Hepatocyte (in vitro differentiated cells): ENCODE measurements at regions not wholly inside any gene's neighbourhood (a gene's known extent, or its start where the extent isn't known, plus 50 kb on each side); places are given as distances from the start of the nearest gene placed in this dataset.

Experiments used
- DNase-seq: peaks from one replicate; pipeline ENCODE4 v3.0.0-alpha.2; 2016; ENCODE audit warnings: low spot score
- H2AFZ ChIP-seq: fragments of 200-600 bp; sonication (generic); 2 replicates; pipeline ENCODE4 v1.6.0; 2016; ENCODE audit warnings: antibody characterized with exemption, mild to moderate bottlenecking
- H3K27ac ChIP-seq: fragments of 200-600 bp; sonication (generic); 2 replicates; pipeline ENCODE4 v1.5.1; 2016; ENCODE audit warnings: mild to moderate bottlenecking
- H3K27me3 ChIP-seq: fragments of 200-600 bp; sonication (generic); 2 replicates; pipeline ENCODE4 v1.6.1; 2016
- H3K36me3 ChIP-seq: fragments of 200-600 bp; sonication (generic); replicated peaks from 2 replicates; pipeline ENCODE4 v1.5.1; 2016; ENCODE audit warnings: low read depth; ENCODE audit not compliant: insufficient read depth
- H3K4me1 ChIP-seq: fragments of 200-600 bp; sonication (generic); 2 replicates; pipeline ENCODE4 v1.5.1; 2016; ENCODE audit warnings: mild to moderate bottlenecking, moderate library complexity; ENCODE audit not compliant: insufficient read depth
- H3K4me2 ChIP-seq: fragments of 200-600 bp; sonication (generic); 2 replicates; pipeline ENCODE4 v1.6.0; 2016
- H3K4me3 ChIP-seq: fragments of 200-600 bp; sonication (generic); 2 replicates; pipeline ENCODE4 v1.5.1; 2016; ENCODE audit warnings: mild to moderate bottlenecking
- H3K79me2 ChIP-seq: fragments of 200-600 bp; sonication (generic); 2 replicates; pipeline ENCODE4 v1.6.0; 2017; ENCODE audit warnings: mild to moderate bottlenecking
- H3K9me2 ChIP-seq: fragments of 200-600 bp; sonication (generic); replicated peaks from 2 replicates; pipeline ENCODE4 v1.6.0; 2017; ENCODE audit warnings: mild to moderate bottlenecking; ENCODE audit not compliant: insufficient read depth
- H3K9me3 ChIP-seq: fragments of 200-600 bp; sonication (generic); 2 replicates; pipeline ENCODE4 v1.5.1; 2016; ENCODE audit warnings: low read depth, mild to moderate bottlenecking
- H4K20me1 ChIP-seq: fragments of 200-600 bp; sonication (generic); 2 replicates; pipeline ENCODE4 v1.6.0; 2016; ENCODE audit warnings: mild to moderate bottlenecking; ENCODE audit not compliant: insufficient read depth, poor library complexity, severe bottlenecking
- EZH2 ChIP-seq: fragments of 200-600 bp; sonication (generic); IDR thresholded peaks from 2 replicates; pipeline ENCODE4 v1.6.1; 2016; ENCODE audit warnings: antibody characterized with exemption, mild to moderate bottlenecking, borderline replicate concordance
- EZH2phosphoT487 ChIP-seq: fragments of 200-600 bp; sonication (generic); IDR thresholded peaks from one replicate; pipeline ENCODE4 v1.6.1; 2018; ENCODE audit warnings: antibody characterized with exemption, mild to moderate bottlenecking, low read depth, moderate library complexity; ENCODE audit not compliant: unreplicated experiment, severe bottlenecking
- WGBS: methylation state at CpG from one replicate; pipeline ENCODE4 v1.1.6; 2016; ENCODE audit warnings: low lambda C conversion rate; ENCODE audit errors: missing lambda C conversion rate; 5-methylcytosine and 5-hydroxymethylcytosine counted together
- TF ChIP-seq, protein P1 (sequence below): fragments of 200-600 bp; sonication (generic); IDR thresholded peaks from 2 replicates; pipeline ENCODE4 v1.5.1; 2016; ENCODE audit warnings: antibody characterized with exemption, mild to moderate bottlenecking; ENCODE audit not compliant: poor library complexity

DNA sequence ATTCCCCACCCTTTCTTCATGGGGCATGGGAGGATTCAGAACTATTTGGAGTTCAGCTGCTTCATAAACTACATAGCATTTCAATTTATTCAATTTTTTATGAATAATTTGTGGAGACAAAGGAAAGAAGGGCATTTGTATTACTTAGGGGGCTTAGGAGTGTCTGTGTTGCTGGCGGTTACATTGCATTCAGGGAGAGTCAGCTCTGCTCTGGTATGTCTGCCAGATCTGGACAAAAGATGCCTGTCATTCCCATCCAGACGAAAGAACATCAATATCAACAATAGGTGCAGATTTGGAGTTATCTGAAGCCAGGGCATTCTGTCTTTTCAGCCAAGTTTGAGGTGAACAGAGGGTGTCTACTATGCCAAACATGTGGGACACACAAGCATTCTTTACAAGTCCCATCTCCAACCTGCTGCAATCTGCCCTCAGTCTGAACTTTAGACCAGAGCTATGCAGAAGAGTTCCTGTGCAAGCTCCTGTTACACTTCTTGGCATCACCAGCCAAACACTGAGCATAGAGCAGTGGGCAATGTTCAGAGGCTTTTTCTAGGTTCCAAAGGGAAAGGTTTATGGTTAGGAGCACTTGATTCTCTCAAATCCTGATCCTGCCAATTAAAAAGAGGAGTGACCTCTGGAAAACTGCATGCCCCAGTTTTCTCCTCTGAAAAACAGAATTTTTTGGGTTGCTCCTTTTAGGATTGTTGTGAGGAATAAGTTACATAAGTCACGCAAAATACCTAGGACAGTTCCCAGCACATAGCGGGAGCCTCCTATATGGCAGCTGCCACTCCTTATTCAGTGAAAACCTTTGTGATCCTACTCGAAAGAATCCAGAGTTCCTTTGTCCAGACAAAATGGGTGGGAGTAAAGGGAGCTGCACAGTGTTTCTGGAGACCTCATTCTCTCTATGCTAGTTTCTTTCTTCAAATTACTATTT, 719.5 kb upstream of the SLIT2 start:
- Histone ChIP-seq H3K27ac (no peak overlapping the region), H3K4me3 (no peak overlapping the region), H3K9me2 (no peaks in the 10 kb centered on the region), H3K27me3 (no peaks in the 10 kb centered on the region), H3K4me1 (no peaks in the 10 kb centered on the region), H2AFZ (no peak overlapping the region), H4K20me1 (no peaks in the 10 kb centered on the region), H3K79me2 (no peaks in the 10 kb centered on the region), H3K9me3 (no peaks in the 10 kb centered on the region), H3K4me2 (no peak overlapping the region), H3K36me3 (no peaks in the 10 kb centered on the region)
- no peak for TF ChIP-seq EZH2phosphoT487
- TF ChIP-seq, protein P1, sequence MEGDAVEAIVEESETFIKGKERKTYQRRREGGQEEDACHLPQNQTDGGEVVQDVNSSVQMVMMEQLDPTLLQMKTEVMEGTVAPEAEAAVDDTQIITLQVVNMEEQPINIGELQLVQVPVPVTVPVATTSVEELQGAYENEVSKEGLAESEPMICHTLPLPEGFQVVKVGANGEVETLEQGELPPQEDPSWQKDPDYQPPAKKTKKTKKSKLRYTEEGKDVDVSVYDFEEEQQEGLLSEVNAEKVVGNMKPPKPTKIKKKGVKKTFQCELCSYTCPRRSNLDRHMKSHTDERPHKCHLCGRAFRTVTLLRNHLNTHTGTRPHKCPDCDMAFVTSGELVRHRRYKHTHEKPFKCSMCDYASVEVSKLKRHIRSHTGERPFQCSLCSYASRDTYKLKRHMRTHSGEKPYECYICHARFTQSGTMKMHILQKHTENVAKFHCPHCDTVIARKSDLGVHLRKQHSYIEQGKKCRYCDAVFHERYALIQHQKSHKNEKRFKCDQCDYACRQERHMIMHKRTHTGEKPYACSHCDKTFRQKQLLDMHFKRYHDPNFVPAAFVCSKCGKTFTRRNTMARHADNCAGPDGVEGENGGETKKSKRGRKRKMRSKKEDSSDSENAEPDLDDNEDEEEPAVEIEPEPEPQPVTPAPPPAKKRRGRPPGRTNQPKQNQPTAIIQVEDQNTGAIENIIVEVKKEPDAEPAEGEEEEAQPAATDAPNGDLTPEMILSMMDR, result no peak
- no peak for TF ChIP-seq EZH2
- no peak for DNase-seq
- WGBS, result 74% methylated on average over 5 of the region's 5 CpGs

GRCh38 chr4:19523964-19524363, 727.7 kb upstream of the SLIT2 start:
- TF ChIP-seq, protein P1, result no peak
- no peak for TF ChIP-seq EZH2
- no peak for TF ChIP-seq EZH2phosphoT487
- 90% methylated on average over 2 of the region's 2 CpGs for WGBS

DNA sequence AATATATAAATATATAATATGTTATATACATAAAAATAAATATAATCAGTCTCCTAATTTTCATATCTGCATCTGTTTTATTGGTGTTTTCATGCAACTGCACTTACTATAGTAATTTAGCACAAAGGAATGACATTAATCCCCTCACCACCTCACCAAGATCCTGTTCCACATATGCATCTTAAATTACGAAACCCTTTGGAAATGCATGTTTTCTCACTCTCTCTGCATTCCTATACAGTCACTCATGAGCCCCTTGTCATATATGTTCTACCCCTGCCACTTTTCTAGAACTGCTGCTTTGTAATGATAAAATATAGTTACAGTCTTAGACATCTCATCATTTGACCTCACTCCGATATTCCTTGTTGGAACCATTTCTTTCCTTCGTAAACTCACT, 728.7 kb upstream of the SLIT2 start:
- no peak for DNase-seq
- no peaks in the 10 kb centered on the region for H3K79me2 ChIP-seq
- WGBS, result 97% methylated on average over 3 of the region's 3 CpGs
- no peak overlapping the region for H3K4me3 ChIP-seq
- H3K36me3 ChIP-seq, result no peaks in the 10 kb centered on the region
- H3K4me1 ChIP-seq, result no peaks in the 10 kb centered on the region
- H2AFZ ChIP-seq, result no peak overlapping the region
- no peaks in the 10 kb centered on the region for H3K27me3 ChIP-seq
- H3K9me2 ChIP-seq, result no peaks in the 10 kb centered on the region
- H3K27ac ChIP-seq, result no peak overlapping the region
- H3K4me2 ChIP-seq, result no peak overlapping the region
- H4K20me1 ChIP-seq, result no peaks in the 10 kb centered on the region
- TF ChIP-seq, protein P1, result no peak
- TF ChIP-seq EZH2phosphoT487 (no peak), EZH2 (no peak)
- no peaks in the 10 kb centered on the region for H3K9me3 ChIP-seq

More at GRCh38 chr4:19523964-19524363, 727.7 kb upstream of the SLIT2 start:
- H3K4me1 ChIP-seq, result no peaks in the 10 kb centered on the region
- no peaks in the 10 kb centered on the region for H3K27me3 ChIP-seq
- no peaks in the 10 kb centered on the region for H3K79me2 ChIP-seq
- no peak overlapping the region for H3K27ac ChIP-seq
- H3K9me2 ChIP-seq, result no peaks in the 10 kb centered on the region
- no peak for DNase-seq
- no peaks in the 10 kb centered on the region for H3K36me3 ChIP-seq
- no peak overlapping the region for H3K4me2 ChIP-seq
- no peak overlapping the region for H2AFZ ChIP-seq
- H3K4me3 ChIP-seq, result no peak overlapping the region
- no peaks in the 10 kb centered on the region for H3K9me3 ChIP-seq
- no peaks in the 10 kb centered on the region for H4K20me1 ChIP-seq
